Lung (tissue), 11 donors: ENCODE measurements at regions not wholly inside any gene's neighbourhood (a gene's known extent, or its start where the extent isn't known, plus 50 kb on each side); places are given as distances from the start of the nearest gene placed in this dataset.

Experiments
- ATAC-seq: fragments of 200-7000 bp; cut with Tn5 transposase; one replicate; pipeline ENCODE4 v1.9.1; 2020; ENCODE audit warnings: moderate number of reproducible peaks; ENCODE audit not compliant: insufficient read depth, low FRiP score
- DNase-seq, 3 donors: peaks; one replicate each; pipeline ENCODE4 v3.0.0-alpha.2; 2013 to 2017
- H3K27ac ChIP-seq, 2 donors: one replicate each; pipeline ENCODE4 v1.5.1; 2013; ENCODE audit warnings: mild to moderate bottlenecking in 2 of 2, moderate library complexity in 2 of 2, control low read depth in 1 of 2, inconsistent platforms in 1 of 2, low read depth in 1 of 2, low read length in 1 of 2
- H3K27me3 ChIP-seq, 3 donors: one replicate each; pipeline ENCODE4 v1.5.1; 2013; ENCODE audit warnings: low read length in 2 of 3; ENCODE audit not compliant: control insufficient read depth in 3 of 3, insufficient read depth in 3 of 3
- H3K36me3 ChIP-seq, 4 donors: one replicate each; pipeline ENCODE4 v1.5.1; 2013; ENCODE audit warnings: low read length in 4 of 4, mild to moderate bottlenecking in 1 of 4, moderate library complexity in 1 of 4; ENCODE audit not compliant: control insufficient read depth in 4 of 4, insufficient read depth in 4 of 4
- H3K4me1 ChIP-seq, 5 donors: one replicate each; pipeline ENCODE4 v1.5.1; 2013; ENCODE audit warnings: low read length in 5 of 5, mild to moderate bottlenecking in 2 of 5, moderate library complexity in 1 of 5; ENCODE audit not compliant: control insufficient read depth in 5 of 5, insufficient read depth in 5 of 5
- H3K4me3 ChIP-seq: one replicate; pipeline ENCODE4 v1.5.1; 2013; ENCODE audit warnings: mild to moderate bottlenecking, control low read depth, moderate library complexity
- H3K9ac ChIP-seq, 2 donors: one replicate each; pipeline ENCODE4 v1.5.1; 2013; ENCODE audit warnings: low read length in 2 of 2, control low read depth in 1 of 2; ENCODE audit not compliant: insufficient read depth in 1 of 2
- H3K9me3 ChIP-seq, 4 donors: one replicate each; pipeline ENCODE4 v1.5.1; 2013; ENCODE audit warnings: low read length in 3 of 4, mild to moderate bottlenecking in 1 of 4, moderate library complexity in 1 of 4; ENCODE audit not compliant: control insufficient read depth in 4 of 4, insufficient read depth in 3 of 4
- CTCF ChIP-seq: IDR thresholded peaks from 2 replicates; pipeline ENCODE4 v1.5.1; 2012; ENCODE audit warnings: mild to moderate bottlenecking; ENCODE audit errors: control extremely low read depth, extremely low read depth
- WGBS, 2 donors: extraction: QIAGEN DNeasy Blood & Tissue Kit; methylation state at CpG; one replicate each; pipeline ENCODE4 v1.1.7; 2013; 5-methylcytosine and 5-hydroxymethylcytosine counted together
- donor health status: control.
- donor health status: control.
- donor health status: Bipolar disorder and iron deficiency.
- donor health status: healthy.
- donor health status: DM: yes; HTN: yes; CAD: no.

GRCh38 chr10:60710041-60710440, 68.2 kb upstream of the CDK1 start:
- WGBS, 2 donors, result 95 to 98% methylated on average over 1 of the region's 1 CpG
- no peak overlapping the region for H3K4me3 ChIP-seq
- TF ChIP-seq CTCF, result no peak

GRCh38 chr10:60708666-60709065, 69.6 kb upstream of the CDK1 start:
- WGBS, 2 donors, result 0 to 38% methylated on average over 1 of the region's 1 CpG
- ATAC-seq, result no peak
- no peaks in the 10 kb centered on the region for H3K9me3 ChIP-seq

More at GRCh38 chr10:60710041-60710440, 68.2 kb upstream of the CDK1 start:
- DNase-seq (no peak), ATAC-seq (no peak)
- Histone ChIP-seq H3K27me3 (no peaks in the 10 kb centered on the region), H3K4me1 (no peaks in the 10 kb centered on the region), H3K27ac (no peak overlapping the region), H3K9me3 (no peaks in the 10 kb centered on the region), H3K36me3 (no peaks in the 10 kb centered on the region), H3K9ac (no peak overlapping the region)

GRCh38 chr10:60707841-60708240, 70.4 kb upstream of the CDK1 start:
- DNase-seq (no peak), ATAC-seq (no peak)
- whole genome bisulfite sequencing, 2 donors, result 80 to 88% methylated on average over 4 of the region's 4 CpGs
- H3K36me3 ChIP-seq, result no peaks in the 10 kb centered on the region
- no peaks in the 10 kb centered on the region for H3K27me3 ChIP-seq
- TF ChIP-seq CTCF, result no peak
- no peaks in the 10 kb centered on the region for H3K9me3 ChIP-seq
- no peak overlapping the region for H3K4me3 ChIP-seq
- no peak overlapping the region for H3K9ac ChIP-seq
- no peaks in the 10 kb centered on the region for H3K4me1 ChIP-seq
- no peak overlapping the region for H3K27ac ChIP-seq

More at GRCh38 chr10:60708666-60709065, 69.6 kb upstream of the CDK1 start:
- DNase-seq, result no peak
- no peaks in the 10 kb centered on the region for H3K4me1 ChIP-seq
- TF ChIP-seq CTCF, result no peak
- H3K4me3 ChIP-seq, result no peak overlapping the region
- H3K9ac ChIP-seq, result no peak overlapping the region
- no peaks in the 10 kb centered on the region for H3K27me3 ChIP-seq
- H3K36me3 ChIP-seq, result no peaks in the 10 kb centered on the region
- no peak overlapping the region for H3K27ac ChIP-seq

- DNase-seq (no peak), ATAC-seq (no peak)
- WGBS, 2 donors, result 89 to 94% methylated on average over 1 of the region's 1 CpG
- H3K36me3 ChIP-seq, result no peaks in the 10 kb centered on the region
- H3K4me1 ChIP-seq, result no peaks in the 10 kb centered on the region
- no peak overlapping the region for H3K4me3 ChIP-seq
- H3K9me3 ChIP-seq, result no peaks in the 10 kb centered on the region
- no peak overlapping the region for H3K9ac ChIP-seq
- TF ChIP-seq CTCF, result no peak
- no peaks in the 10 kb centered on the region for H3K27me3 ChIP-seq
- no peak overlapping the region for H3K27ac ChIP-seq
Observed at GRCh38 chr10:60706146-60706545, 72.1 kb upstream of the CDK1 start.
